Endometrium (tissue), 2 donors: ENCODE measurements at regions not wholly inside any gene's neighbourhood (a gene's known extent, or its start where the extent isn't known, plus 50 kb on each side); places are given as distances from the start of the nearest gene placed in this dataset.

Experiments
- FAIRE-seq: peaks from 2 replicates; lab custom pipeline; 2012; peaks lifted over from hg19 to GRCh38; lab: Jason Lieb, UNC
- donor health status: control.
- donor health status: control.

- no peak for FAIRE-seq
Measured at GRCh38 chr15:46652266-46652665, 1017.4 kb downstream of the SQOR start.

- peak; percentile 70 for FAIRE-seq
Measured at GRCh38 chr15:46654993-46655392, 1020.2 kb downstream of the SQOR start.

- FAIRE-seq: no peak
Measured at GRCh38 chr15:46660096-46660842, 1025.4 kb downstream of the SQOR start.

- FAIRE-seq: no peak
Measured at GRCh38 chr15:46670258-46670657, 1035.4 kb downstream of the SQOR start.

GRCh38 chr15:46671336-46671735 lies 1036.5 kb downstream of the SQOR start:
- FAIRE-seq: no peak

- no peak for FAIRE-seq
Measured at GRCh38 chr15:46672041-46672440, 1037.2 kb downstream of the SQOR start.

- FAIRE-seq: no peak
Measured at GRCh38 chr15:46676233-46677206, 1040.8 kb upstream of the SEMA6D start.

- FAIRE-seq: no peak
Measured at GRCh38 chr15:46677491-46677890, 1039.8 kb upstream of the SEMA6D start.

- FAIRE-seq: no peak
Measured at GRCh38 chr15:46681901-46682300, 1035.4 kb upstream of the SEMA6D start.

- FAIRE-seq: no peak
Measured at GRCh38 chr15:46682969-46683791, 1034.1 kb upstream of the SEMA6D start.

- FAIRE-seq: no peak
Measured at GRCh38 chr15:46685096-46685495, 1032.2 kb upstream of the SEMA6D start.

- no peak for FAIRE-seq
Measured at GRCh38 chr15:46685681-46686080, 1031.6 kb upstream of the SEMA6D start.

- no peak for FAIRE-seq
Measured at GRCh38 chr15:46696281-46696680, 1021.0 kb upstream of the SEMA6D start.

- no peak for FAIRE-seq
Measured at GRCh38 chr15:46701346-46701745, 1016.0 kb upstream of the SEMA6D start.

- FAIRE-seq: no peak
Measured at GRCh38 chr15:46701896-46702295, 1015.4 kb upstream of the SEMA6D start.

- FAIRE-seq: no peak
Measured at GRCh38 chr15:46703020-46703861, 1014.1 kb upstream of the SEMA6D start.

- FAIRE-seq: no peak
Measured at GRCh38 chr15:46703871-46704637, 1013.3 kb upstream of the SEMA6D start.

- no peak for FAIRE-seq
Measured at GRCh38 chr15:46707452-46707851, 1009.9 kb upstream of the SEMA6D start.

GRCh38 chr15:46708226-46708625 lies 1009.1 kb upstream of the SEMA6D start:
- no peak for FAIRE-seq

GRCh38 chr15:46709460-46710083 lies 1007.7 kb upstream of the SEMA6D start:
- no peak for FAIRE-seq
